ENCODE measurements at regions not wholly inside any gene's neighbourhood (a gene's known extent, or its start where the extent isn't known, plus 50 kb on each side); places are given as distances from the start of the nearest gene placed in this dataset.

DNA sequence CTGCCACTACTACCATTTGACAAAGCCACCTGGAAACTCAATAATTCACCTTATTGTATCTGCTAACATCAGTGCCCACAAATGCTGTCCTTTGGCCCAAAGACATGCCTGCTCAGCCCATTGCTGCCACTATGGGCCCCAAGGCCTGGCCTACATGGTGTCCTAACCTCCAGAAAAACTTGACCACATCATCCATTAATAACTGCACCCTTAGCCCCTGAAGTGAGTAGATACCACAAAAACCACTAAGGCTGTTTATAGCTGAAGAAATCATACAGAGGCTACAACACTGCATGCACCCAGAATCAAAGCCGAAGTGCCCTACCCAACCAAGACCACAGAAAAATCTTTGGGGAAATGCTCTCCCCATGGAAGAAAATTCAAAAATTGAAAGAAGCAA, 932.8 kb upstream of the SLITRK6 start:
- DNase-seq (ENCODE audit: low spot score): no peak

DNA sequence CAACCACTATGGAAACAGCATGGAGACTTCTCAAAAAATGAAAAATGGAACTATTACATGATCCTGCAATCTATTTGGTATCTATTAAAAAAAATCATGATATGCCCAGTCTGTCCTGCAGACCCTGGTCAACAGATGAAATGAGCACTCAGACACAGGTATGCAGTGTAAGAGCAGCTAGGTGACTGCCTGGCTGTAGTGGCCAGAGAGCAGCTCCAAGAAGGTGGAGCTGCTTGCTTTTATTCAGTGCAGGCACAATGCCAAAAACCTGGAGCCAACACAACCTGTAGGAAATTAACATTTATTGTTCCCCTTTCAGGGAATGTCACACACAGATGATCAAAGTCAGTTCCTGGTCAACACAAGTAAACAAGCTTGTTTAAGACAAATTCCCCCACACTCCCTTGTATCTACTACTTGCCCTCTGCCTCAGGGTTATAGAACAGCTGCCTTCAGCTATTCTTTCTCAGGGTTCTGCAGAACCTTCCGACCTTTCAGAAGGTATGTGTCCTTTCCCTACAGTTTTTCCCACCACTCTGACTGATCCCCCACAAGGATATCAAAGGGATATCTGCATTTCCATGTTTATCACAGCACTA, 933.7 kb upstream of the SLITRK5 start:
- DNase-seq (ENCODE audit: low spot score): no peak

DNA sequence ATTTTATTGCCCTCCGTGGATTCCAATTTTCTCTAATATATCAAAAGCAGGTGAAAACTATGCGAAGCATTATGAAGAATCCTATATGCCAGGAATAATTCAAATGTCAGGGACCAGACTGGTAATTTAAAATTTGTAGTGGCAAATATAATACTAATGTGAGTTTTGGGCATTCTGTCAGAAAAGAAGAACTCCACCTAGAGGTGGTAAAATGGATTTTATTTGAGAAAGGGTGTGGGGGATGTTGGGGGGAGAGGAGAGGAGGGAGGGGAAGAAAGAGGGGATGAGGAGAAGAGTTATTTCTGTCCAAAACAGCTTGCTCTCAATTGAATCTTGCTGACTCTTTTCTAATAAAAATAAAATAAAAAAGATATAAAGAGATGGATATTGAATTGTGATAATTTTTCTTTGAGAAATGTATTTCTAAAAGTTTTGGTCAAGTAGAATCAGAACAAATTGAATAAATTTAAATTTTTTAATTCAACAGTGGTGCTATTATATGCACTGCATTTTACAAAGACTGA, 929.3 kb upstream of the SLITRK5 start:
- no peak for DNase-seq (ENCODE audit: low spot score)

DNA sequence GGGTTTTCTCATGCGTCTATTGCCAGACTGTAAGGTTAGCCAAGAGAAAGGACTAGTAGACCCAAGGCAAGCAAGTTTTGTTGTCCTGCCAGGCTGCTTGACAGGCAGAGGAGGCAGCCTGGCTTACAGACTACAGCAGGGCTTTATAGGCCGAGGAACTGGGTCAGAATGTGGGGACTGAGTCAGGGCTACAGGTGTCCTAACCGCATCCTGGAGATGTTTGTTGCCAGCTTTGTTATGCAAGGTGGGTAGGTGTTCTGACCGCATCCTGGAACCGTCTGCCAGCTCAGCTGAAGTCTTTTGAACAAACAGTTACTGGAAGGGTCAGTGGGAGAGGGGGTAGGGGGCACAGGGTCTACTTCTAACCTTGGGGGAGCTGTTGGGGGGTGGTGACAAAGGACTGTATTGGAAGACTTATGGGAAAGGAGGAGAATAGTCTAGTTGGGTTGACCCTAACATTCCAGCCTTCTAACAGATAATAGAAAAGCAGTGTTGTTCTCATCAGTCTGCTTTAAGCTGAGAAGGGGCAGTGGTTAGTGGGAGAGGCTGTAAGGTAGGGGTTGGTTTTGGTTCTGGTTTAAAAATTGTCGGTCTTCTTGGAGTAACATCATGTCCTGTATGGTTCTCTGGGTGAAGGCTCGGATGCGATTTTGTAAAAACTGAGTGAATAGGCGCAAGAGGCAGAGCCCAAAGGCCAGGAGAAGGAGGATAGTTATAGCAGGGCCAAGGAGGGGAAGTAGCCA, 913.8 kb upstream of the SLITRK5 start:
- DNase-seq (ENCODE audit: low spot score): no peak

DNA sequence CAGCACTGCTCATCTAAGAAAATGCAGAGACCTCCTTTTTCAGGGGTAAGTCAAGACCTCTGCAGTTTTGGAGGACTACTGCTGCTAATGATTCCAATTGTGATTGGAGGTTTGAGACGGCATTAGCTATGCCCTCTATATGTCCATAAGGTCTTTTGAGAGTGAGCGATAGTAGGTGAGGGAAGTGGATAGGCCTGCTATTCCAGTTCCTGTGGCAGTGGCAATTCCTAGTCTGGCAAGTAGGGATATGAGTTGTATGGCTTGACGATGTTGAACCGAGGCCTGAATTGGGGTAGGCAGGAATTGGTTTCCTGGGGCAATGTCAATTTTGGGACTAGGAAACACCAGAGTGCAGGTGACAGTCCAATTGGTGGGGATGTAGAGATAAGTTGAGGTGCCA, 913.1 kb upstream of the SLITRK5 start:
- no peak for DNase-seq (ENCODE audit: low spot score)

DNA sequence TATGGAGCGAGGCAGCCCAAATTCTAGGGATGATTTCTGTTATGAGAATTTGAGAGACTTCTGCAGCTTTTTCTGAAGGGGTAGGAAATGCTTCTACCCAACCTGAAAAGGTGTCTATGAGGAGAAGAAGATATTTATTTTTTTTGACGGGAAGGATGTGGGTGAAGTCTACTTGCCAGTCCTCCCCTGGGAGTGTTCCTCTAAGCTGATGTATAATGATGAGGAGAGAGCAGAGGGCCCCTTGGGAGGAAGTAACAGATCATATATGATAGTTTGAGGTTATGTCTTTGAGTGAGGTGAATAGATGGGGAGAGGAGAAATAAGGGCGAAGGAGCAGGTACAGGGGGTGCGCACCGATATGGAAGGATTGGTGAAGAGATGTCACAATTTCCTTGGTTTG, 910.6 kb upstream of the SLITRK5 start:
- DNase-seq (ENCODE audit: low spot score): no peak

DNA sequence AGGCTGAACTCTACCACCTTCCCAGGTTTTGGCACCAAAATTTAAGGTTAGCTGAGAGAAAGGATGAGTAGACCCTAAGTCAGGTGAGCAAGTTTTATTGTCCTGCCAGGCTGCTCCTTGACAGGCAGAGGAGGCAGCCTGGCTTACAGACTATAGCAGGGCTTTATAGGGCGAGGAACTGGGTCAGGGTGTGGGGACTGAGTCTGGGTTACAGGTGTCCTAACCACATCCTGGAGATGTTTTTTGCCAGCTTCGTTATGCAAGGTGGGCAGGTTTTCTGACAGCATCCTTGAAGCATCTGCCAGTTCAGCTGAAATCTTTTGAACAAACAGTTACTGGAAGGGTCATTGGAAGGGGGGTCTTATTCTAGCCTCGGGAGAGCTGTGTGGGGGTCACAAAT, 905.7 kb upstream of the SLITRK5 start:
- DNase-seq (ENCODE audit: low spot score): no peak

DNA sequence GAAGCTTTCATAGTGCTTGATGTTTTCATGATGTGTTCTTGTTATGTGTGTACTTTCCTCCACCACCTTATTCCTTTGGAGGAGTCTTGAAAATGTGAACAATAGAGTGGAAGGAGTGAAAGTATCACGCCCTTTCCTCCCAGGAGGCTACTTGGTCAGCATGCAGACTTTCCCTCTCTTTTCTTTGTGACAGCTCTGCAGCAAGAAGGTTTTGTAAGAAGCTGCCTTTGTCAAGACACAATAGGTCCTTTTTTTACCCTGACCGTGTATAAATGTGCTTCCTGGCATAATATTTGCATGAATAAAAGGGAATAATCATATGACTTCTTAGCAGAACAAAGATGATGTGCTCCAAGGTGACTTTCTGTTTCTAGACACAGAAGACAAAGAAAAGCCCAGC, 882.6 kb upstream of the SLITRK5 start:
- no peak for DNase-seq (ENCODE audit: low spot score)

DNA sequence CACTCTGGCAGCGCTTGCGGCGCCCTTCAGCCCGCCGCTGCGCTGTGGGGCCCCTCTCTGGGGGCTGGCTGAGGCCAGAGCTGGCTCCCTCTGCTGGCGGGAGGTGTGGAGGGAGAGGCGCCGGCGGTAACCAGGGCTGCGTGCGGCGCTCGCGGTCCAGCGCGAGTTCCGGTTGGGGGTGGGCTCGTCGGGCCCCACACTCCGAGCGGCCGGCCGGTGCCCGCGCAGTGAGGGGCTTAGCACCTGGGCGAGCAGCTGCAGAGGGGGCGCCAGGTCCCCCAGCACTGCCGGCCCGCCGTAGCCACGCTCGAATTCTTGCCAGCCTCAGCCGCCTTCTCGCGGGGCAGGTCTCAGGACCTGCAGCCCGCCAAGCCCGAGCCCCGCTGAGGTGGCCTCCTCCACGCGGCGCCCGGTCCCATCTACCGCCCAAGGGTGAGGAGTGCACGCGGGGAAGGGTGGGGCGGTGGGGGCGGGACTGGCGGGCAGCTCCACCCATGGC, 879.0 kb upstream of the SLITRK5 start:
- DNase-seq (ENCODE audit: low spot score): no peak

DNA sequence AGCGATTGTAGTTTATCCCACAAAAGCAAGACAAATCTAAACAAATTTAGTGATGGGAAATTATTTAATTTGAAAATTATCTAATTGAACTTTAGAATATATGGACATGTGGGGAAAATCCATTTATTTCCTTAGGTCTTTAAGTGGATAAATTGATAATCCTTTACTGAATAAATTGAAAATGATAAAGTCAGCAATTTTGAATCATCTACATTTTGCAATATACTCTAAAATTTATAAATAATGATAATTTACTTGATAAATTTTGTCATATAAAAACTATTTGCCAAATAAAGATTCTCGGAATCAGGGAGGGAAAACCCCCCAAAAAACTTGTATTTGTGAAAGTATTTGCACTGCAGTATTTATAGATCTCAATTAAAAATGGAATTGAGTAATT, 875.3 kb upstream of the SLITRK5 start:
- DNase-seq (ENCODE audit: low spot score): no peak

DNA sequence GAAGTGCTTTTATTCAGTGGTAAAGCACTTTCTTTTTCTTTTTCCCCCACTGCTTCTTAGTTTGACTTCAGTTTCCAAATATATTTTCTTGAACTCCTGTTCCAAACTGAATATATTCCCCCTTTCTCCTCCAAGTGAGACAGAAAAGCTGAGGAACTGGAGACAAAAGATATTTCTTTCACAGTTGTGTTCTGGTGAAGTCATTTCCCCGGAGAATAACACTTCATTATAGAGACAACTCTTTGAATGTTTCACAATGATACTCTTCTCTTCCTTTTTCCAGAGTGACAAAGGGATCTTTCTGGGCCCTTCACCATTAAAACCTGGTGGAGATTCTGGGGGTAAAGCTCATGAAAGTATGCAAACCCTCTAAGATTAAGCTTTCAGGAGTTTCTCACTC, 860.8 kb upstream of the SLITRK5 start:
- DNase-seq (ENCODE audit: low spot score): no peak

DNA sequence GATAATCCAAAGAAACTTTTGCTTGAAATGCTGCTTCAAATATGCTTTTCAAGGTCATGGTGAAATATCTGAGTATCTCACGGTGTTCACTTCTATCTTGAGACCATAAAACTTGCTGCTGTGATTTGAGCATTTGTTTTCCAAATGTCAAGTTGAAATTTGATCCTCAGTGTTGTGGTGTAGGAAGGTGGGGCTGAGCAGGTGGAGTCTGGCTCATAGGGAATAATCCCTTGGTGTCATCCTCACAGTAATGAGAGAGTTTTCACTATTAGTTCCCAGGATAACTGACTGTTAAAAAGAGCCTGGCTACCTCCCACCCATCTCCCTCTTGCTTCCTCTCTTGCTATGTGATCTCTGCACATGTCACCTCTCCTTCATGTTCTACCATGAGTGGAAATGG, 858.0 kb upstream of the SLITRK5 start:
- DNase-seq (ENCODE audit: low spot score): no peak

DNA sequence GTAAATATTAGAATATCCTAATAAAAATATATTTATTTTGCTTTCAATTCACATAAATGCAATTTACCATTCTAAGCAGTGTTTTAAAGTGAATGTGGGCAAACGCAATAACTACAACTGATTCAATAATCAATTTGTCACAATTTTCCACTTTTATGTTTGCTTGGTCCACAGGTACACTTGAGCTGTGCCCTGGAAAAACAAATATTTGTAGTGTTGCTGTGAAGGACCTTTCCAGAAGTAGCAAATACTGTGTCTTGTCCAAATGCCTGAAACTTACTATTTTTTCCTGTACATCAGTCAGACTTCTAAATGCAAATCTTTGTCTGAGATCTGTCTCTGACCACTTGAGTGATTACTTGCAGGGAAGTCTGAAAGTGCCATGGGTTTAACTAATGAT, 845.8 kb upstream of the SLITRK5 start:
- no peak for DNase-seq (ENCODE audit: low spot score)

DNA sequence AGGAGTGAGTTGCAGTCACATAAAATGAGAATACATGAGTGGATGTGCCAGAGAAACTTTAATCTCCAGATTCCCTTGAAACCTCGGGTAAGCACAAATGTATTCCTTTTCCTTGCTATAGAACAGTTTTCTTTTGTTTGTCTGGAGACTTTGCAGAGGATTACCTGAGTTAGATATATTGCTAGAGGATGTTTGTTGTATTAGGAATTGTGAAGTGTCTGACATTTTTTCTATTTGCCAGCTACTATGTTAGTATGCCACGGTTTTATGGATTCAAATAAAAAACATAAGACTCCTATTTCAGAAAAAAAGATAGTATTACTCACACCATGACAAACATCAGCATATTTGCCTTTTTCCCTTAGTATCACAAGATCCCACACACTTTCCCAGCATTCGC, 844.9 kb upstream of the SLITRK5 start:
- no peak for DNase-seq (ENCODE audit: low spot score)

DNA sequence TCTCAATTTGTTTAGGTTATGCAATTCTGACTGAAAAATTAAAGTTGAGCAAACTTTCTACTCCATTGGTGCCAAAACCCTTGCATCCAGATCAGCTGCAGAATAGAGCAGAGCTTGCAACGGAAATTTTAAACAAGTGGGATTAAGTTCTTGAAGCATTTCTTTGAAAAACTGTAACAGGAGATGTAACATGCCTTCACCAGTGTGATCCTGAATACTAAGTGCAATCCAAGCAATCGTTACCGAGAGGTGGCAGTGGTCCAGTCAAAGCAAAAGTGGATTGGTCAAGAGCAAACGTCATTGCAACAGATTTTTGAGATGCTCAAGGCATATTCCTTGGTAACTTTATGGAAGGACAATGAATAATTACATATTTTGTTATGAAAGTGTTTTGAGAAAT, 841.1 kb upstream of the SLITRK5 start:
- no peak for DNase-seq (ENCODE audit: low spot score)

DNA sequence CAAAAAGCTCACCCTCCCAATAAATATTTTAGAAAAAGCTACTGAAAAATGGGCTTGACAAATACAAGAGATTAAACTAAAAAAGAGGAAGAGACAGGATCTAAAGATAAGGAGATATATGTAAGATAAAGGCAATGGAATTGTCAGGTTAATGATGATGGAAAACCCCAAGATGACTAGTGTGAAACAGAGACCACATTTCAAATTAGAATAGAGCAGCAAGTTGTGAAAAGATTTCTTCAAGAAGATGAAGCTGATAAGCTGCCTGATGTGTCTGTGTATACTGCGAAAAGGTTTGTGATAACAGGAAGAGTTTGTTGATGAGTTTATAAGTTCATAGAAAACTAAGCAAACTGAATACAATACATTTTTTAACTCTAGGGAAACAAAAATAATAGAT, 840.1 kb upstream of the SLITRK5 start:
- DNase-seq (ENCODE audit: low spot score): no peak

DNA sequence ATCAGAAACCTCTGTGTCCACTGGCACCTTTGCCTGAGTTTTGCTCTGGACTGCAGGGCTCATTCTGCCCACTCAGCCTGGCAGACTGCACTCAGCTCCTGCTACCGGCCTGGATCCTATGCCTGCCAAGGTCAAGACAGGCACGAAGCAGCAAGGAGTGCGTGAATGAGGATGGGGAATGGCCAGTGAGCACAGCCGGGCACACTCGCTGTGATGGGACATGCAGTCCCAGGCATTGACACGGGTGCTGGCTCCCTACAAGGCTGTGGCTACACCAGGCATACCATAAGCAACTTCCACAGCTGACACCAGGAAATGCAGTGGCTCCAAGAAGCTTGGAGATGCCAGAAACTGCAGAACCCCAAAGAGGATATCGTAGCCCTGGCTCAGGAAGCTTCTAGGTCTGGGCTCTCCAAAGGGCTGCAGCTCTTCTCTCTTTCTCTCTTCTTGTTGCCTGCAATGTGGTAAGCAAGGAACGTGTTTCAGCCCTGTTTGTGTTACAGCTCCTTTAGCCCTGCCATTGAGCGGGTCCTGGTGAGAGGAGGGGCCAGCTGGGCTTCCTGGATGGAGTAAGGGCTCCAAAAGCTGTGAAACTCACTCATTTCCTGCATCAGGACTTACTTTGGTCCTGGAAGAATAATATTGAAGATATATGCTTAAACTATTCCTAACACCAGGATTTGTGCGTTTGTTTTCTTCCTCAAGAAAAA, 832.6 kb upstream of the SLITRK5 start:
- DNase-seq (ENCODE audit: low spot score): no peak

DNA sequence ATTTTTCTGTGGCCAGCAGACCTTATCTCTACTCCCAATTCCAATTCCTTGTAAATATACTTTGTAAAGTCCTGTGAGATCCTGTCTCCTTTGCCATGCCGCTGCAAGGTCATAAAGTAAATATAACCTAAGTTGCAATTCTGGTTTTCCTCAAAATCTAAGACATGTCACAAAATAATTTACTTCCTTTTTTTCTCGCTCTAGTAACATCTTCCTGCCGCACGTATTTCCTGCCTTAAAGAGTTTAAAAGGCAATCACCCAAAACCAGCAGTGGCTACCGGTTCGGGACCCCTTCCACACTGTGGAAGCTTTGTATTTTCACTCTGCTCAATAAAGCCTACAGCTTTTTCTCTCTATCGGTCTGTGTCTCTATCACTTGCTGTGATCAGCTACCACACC, 832.0 kb upstream of the SLITRK5 start:
- DNase-seq (ENCODE audit: low spot score): no peak

DNA sequence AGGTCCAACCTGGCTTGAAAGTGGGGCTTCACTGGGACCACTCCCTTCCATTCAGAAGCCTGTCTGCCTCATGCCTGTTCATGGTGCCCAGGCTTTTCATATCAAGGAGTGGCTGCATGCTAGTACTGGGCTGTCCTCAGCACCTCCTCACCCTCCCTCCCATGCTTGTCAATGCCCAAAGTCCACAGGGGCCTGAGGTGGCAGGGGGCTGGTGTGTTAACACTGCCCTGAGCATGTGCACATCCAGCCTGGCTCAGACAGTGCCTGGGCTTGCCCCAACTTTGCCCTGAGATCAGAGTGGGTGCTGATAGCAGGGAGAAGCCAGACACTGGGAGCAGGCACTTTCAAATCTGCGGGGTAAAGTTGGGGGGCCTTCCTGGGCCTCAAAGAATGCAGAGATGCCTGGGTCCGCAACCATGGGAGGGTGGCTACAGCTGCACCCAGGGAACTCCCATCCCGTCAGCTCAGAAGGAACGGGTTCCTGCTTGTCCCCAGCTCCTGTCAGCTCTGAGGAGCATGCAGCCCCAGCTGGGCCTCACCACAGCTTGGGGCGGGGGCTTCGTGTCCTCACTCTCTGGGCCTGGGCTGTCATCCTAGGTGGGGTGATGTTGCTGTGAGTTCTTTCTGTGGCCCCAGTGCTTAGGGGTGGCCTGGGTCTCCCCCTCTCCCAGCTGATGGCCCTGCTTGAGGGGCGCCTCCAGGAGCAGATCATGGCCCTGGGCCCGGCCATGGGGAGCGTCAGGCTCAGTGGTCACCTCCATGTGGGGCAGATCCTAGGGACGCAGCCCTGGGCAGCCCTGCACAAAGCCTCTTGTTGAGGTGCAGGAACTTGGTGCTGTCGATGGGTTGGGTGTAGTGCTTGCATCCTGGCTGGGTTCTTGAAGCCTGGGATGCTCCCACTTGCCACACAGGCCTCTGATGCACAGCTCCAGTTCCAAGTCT, 830.6 kb upstream of the SLITRK5 start:
- DNase-seq (ENCODE audit: low spot score): no peak

DNA sequence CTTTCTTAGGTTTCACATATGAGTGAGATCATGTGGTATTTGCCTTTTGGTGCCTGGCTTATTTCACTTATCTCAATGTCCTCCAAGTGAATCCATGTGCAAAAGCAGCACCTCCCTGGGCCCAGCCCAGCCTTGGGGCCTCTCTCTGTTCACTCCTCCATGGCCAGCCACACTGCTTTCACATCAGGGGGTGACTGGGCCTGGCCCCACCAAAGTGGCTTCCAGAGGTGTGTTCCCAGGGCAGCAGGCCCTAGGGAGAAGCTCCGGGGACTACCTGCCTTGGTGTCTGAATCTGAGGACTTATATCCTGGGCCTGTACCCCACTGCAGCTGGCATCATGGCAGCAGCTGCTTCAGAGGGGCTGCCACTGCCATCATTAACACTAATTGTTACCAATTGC, 829.9 kb upstream of the SLITRK5 start:
- no peak for DNase-seq (ENCODE audit: low spot score)

DNA sequence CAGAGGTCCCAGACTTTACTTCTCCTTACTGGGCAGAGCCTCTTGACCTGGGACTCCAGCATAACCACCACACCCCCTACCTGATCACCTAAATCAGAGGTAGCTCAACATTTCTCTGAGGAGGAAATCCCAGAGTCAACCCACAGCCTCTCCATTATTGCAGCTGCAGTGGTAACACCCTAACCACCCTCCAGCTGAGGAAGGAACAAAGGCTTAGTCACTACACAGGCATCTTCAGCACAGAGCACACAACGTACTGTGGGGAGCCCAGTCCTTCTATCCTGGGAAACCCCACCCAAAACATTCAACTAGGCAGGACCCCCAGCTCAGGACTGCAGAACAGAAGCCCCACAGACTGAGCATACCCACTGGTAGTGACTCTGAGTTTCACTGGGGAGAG, 824.7 kb upstream of the SLITRK5 start:
- no peak for DNase-seq (ENCODE audit: low spot score)

DNA sequence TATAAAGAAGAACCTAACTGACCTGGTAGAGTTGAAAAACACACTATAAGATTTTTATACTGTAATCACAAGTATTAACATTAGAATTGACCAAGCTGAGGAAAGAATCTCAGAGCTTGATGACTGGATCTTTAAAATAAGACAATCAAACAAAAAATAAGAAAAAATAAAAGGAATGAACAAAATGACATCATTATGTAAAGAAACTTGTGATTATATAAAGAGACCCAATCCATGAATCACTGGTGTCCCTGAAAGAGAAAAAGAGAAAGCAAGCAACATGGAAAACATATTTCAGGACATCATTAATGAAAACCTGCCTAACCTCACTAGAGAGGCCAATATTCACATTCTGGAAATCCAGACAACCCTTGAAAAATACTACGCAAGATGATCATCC, 822.5 kb upstream of the SLITRK5 start:
- no peak for DNase-seq (ENCODE audit: low spot score)
